GM18868 (cell line): ENCODE measurements at regions not wholly inside any gene's neighbourhood (a gene's known extent, or its start where the extent isn't known, plus 50 kb on each side); places are given as distances from the start of the nearest gene placed in this dataset.

Source experiments
- ATAC-seq: cut with Tn5 transposase; IDR thresholded peaks from one replicate; pipeline ENCODE4 v1.9.1; 2021; ENCODE audit warnings: mild to moderate bottlenecking, moderate library complexity; ENCODE audit not compliant: unreplicated experiment

GRCh38 chr3:18501679-18502343, 76.7 kb upstream of the SATB1 start:
- ATAC-seq = no peak

- ATAC-seq = no peak
Observed at GRCh38 chr3:18500322-18500721, 75.2 kb upstream of the SATB1 start.

GRCh38 chr3:18499301-18499700, 74.2 kb upstream of the SATB1 start:
- peak; percentile 86 for ATAC-seq

GRCh38 chr3:18494251-18494650, 69.1 kb upstream of the SATB1 start:
- no peak for ATAC-seq

- no peak for ATAC-seq
Observed at GRCh38 chr3:18489939-18490338, 64.8 kb upstream of the SATB1 start.

GRCh38 chr3:18483226-18483625, 58.1 kb upstream of the SATB1 start:
- ATAC-seq = no peak

GRCh38 chr3:18481946-18482548, 56.9 kb upstream of the SATB1 start:
- ATAC-seq = no peak

- ATAC-seq = no peak
Observed at GRCh38 chr3:18477620-18478019, 52.5 kb upstream of the SATB1 start.
